ENCODE measurements at regions not wholly inside any gene's neighbourhood (a gene's known extent, or its start where the extent isn't known, plus 50 kb on each side); places are given as distances from the start of the nearest gene placed in this dataset.

GRCh38 chr11:106152013-106152412 lies 74.6 kb downstream of the AASDHPPT start:
- no peaks in the 10 kb centered on the region for H3K27me3 Mint-ChIP-seq
- H3K36me3 Mint-ChIP-seq, result no peaks in the 10 kb centered on the region
- no peak overlapping the region for H3K27ac Mint-ChIP-seq
- H3K4me3 Mint-ChIP-seq, result no peak overlapping the region
- DNase-seq (ENCODE audit: extremely low spot score, unreplicated experiment), result no peak
- H3K4me1 Mint-ChIP-seq (ENCODE audit: unreplicated experiment), result peaks cover 12% of the 10 kb centered on the region
- TF ChIP-seq CTCF (conservative IDR thresholded peaks at IDR 0.05), result peak; percentile 24
- peaks cover 5% of the 10 kb centered on the region for H3K9me3 Mint-ChIP-seq

GRCh38 chr11:106152824-106153223 lies 75.4 kb downstream of the AASDHPPT start:
- Mint-ChIP-seq H3K27ac (no peak overlapping the region), H3K36me3 (no peaks in the 10 kb centered on the region), H3K4me3 (no peak overlapping the region), H3K27me3 (no peaks in the 10 kb centered on the region), H3K4me1 (ENCODE audit: unreplicated experiment) (peaks cover 12% of the 10 kb centered on the region), H3K9me3 (peaks cover under 1% of the 10 kb centered on the region)
- no peak for DNase-seq (ENCODE audit: extremely low spot score, unreplicated experiment)
- TF ChIP-seq CTCF (conservative IDR thresholded peaks at IDR 0.05), result no peak

GRCh38 chr11:106156290-106156937 lies 79.0 kb downstream of the AASDHPPT start:
- H3K4me1 Mint-ChIP-seq (ENCODE audit: unreplicated experiment), result peaks cover 12% of the 10 kb centered on the region
- no peaks in the 10 kb centered on the region for H3K36me3 Mint-ChIP-seq
- DNase-seq (ENCODE audit: extremely low spot score, unreplicated experiment), result no peak
- no peak overlapping the region for H3K4me3 Mint-ChIP-seq
- H3K27me3 Mint-ChIP-seq, result no peaks in the 10 kb centered on the region
- no peak overlapping the region for H3K27ac Mint-ChIP-seq
- peak; percentile 81 for TF ChIP-seq CTCF (conservative IDR thresholded peaks at IDR 0.05)
- peaks cover 7% of the 10 kb centered on the region for H3K9me3 Mint-ChIP-seq

GRCh38 chr11:106158406-106158805 lies 80.9 kb downstream of the AASDHPPT start:
- peaks cover 3% of the 10 kb centered on the region for H3K4me1 Mint-ChIP-seq (ENCODE audit: unreplicated experiment)
- peaks cover 19% of the 10 kb centered on the region for H3K9me3 Mint-ChIP-seq
- DNase-seq (ENCODE audit: extremely low spot score, unreplicated experiment), result no peak
- H3K27ac Mint-ChIP-seq, result no peak overlapping the region
- no peak overlapping the region for H3K4me3 Mint-ChIP-seq
- no peaks in the 10 kb centered on the region for H3K27me3 Mint-ChIP-seq
- no peaks in the 10 kb centered on the region for H3K36me3 Mint-ChIP-seq
- TF ChIP-seq CTCF (conservative IDR thresholded peaks at IDR 0.05), result no peak

GRCh38 chr11:106159836-106160235 lies 82.4 kb downstream of the AASDHPPT start:
- H3K27me3 Mint-ChIP-seq, result no peaks in the 10 kb centered on the region
- peaks cover 3% of the 10 kb centered on the region for H3K4me1 Mint-ChIP-seq (ENCODE audit: unreplicated experiment)
- peaks cover 19% of the 10 kb centered on the region for H3K9me3 Mint-ChIP-seq
- DNase-seq (ENCODE audit: extremely low spot score, unreplicated experiment), result no peak
- H3K36me3 Mint-ChIP-seq, result no peaks in the 10 kb centered on the region
- H3K27ac Mint-ChIP-seq, result no peak overlapping the region
- H3K4me3 Mint-ChIP-seq, result no peak overlapping the region
- TF ChIP-seq CTCF (conservative IDR thresholded peaks at IDR 0.05), result no peak
